HCT116 (cell line): ENCODE measurements at regions not wholly inside any gene's neighbourhood (a gene's known extent, or its start where the extent isn't known, plus 50 kb on each side); places are given as distances from the start of the nearest gene placed in this dataset.

ENCODE experiments used
- ATAC-seq: fragments of 200-7000 bp; cut with Tn5 transposase; 2 replicates; pipeline ENCODE4 v1.9.1; 2020; ENCODE audit warnings: mild to moderate bottlenecking, moderate library complexity
- BruUV-seq: library from RNA; stranded (reverse); fragments of 400-500 nt; replicated peaks from 2 replicates; lab custom pipeline; 2021; lab: Mats Ljungman, UMichigan
- CTCF ChIA-PET: fragments of 300-600 bp; sonication (Branson Sonifier 250); formaldehyde crosslinking; loops from one replicate; lab custom pipeline; 2021; ENCODE audit warnings: antibody characterized with exemption; lab: Charles Lee
- POLR2A ChIA-PET: fragments of 300-600, 350-600 bp; sonication (Branson Sonifier 250); formaldehyde crosslinking; loops from one replicate; lab custom pipeline; 2021; ENCODE audit warnings: antibody characterized with exemption; lab: Charles Lee
- RAD21 ChIA-PET, 2 experiments: fragments of 300-600 bp; sonication (Branson Sonifier 250); formaldehyde crosslinking; loops; one replicate each; lab custom pipeline; 2023; ENCODE audit warnings: low total read pairs in 2 of 2; ENCODE audit not compliant: uncharacterized antibody in 2 of 2, unreplicated experiment in 2 of 2, low non-redundant PET in 1 of 2; lab: Charles Lee
- DNase-seq: peaks from one replicate; pipeline ENCODE4 v3.0.0-alpha.2; 2010; ENCODE audit warnings: low read depth, low spot score
- H2AFZ ChIP-seq: fragments of 200-600 bp; shearing (Covaris generic), sonication (generic); 2 replicates; pipeline ENCODE4 v1.6.1; 2017; ENCODE audit warnings: low read depth, mixed run types, mixed read lengths, antibody characterized with exemption, low read length; ENCODE audit not compliant: poor library complexity, severe bottlenecking
- H3K27ac ChIP-seq: 2 replicates; pipeline ENCODE4 v1.5.1; 2012; ENCODE audit warnings: low read depth, low read length
- H3K27me3 ChIP-seq: fragments of 200-600 bp; sonication (generic); 2 replicates; pipeline ENCODE4 v1.6.1; 2016; ENCODE audit warnings: mixed run types, low read length, mixed read lengths; ENCODE audit not compliant: insufficient read depth
- H3K36me3 ChIP-seq, 2 experiments: fragments of 200-500 bp in 1 of 2; fragments of 200-600 bp in 1 of 2; sonication (Bioruptor generic) in 1 of 2; sonication (generic) in 1 of 2; 2 replicates each; pipeline versions ENCODE4 v1.5.1 to v1.6.1; 2014 to 2016; ENCODE audit warnings: low read length in 2 of 2, inconsistent platforms in 1 of 2, mixed read lengths in 1 of 2, mixed run types in 1 of 2; ENCODE audit not compliant: insufficient read depth in 2 of 2, control insufficient read depth in 1 of 2
- H3K4me1 ChIP-seq, 2 experiments: fragments of 200-600 bp in 1 of 2; sonication (generic) in 1 of 2; 2 replicates each; pipeline versions ENCODE4 v1.5.1 to v1.6.1; 2012 to 2017; ENCODE audit warnings: low read length in 2 of 2, inconsistent platforms in 1 of 2, mild to moderate bottlenecking in 1 of 2, mixed read lengths in 1 of 2, mixed run types in 1 of 2, moderate library complexity in 1 of 2; ENCODE audit not compliant: insufficient read depth in 2 of 2, control insufficient read depth in 1 of 2
- H3K4me2 ChIP-seq: fragments of 200-600 bp; sonication (generic); 2 replicates; pipeline ENCODE4 v1.6.1; 2017; ENCODE audit warnings: mixed run types, low read length, mixed read lengths
- H3K4me3 ChIP-seq, 2 experiments: fragments of 200-600 bp in 1 of 2; sonication (generic) in 1 of 2; replicated peaks in 1 of 2; 2 replicates each; pipeline ENCODE4 v1.5.1; 2011 to 2016; ENCODE audit warnings: low read length in 2 of 2, control low read depth in 1 of 2, low read depth in 1 of 2, mild to moderate bottlenecking in 1 of 2, mixed read lengths in 1 of 2, mixed run types in 1 of 2
- H3K79me2 ChIP-seq: fragments of 200-600 bp; sonication (generic); 2 replicates; pipeline ENCODE4 v1.6.1; 2017; ENCODE audit warnings: mild to moderate bottlenecking, mixed run types, low read length, moderate library complexity, mixed read lengths; ENCODE audit not compliant: insufficient read depth
- H3K9ac ChIP-seq: fragments of 200-600 bp; sonication (generic); 2 replicates; pipeline ENCODE4 v1.6.1; 2016; ENCODE audit warnings: low read length, mixed read lengths
- H3K9me2 ChIP-seq: fragments of 200-600 bp; sonication (generic), shearing (Covaris generic); 2 replicates; pipeline ENCODE4 v1.6.1; 2017; ENCODE audit warnings: mixed run types, mild to moderate bottlenecking, moderate library complexity; ENCODE audit not compliant: insufficient read depth
- H3K9me3 ChIP-seq, 2 experiments: fragments of 200-500 bp in 1 of 2; fragments of 200-600 bp in 1 of 2; sonication (Bioruptor generic) in 1 of 2; sonication (generic) in 1 of 2; 2 replicates each; pipeline ENCODE4 v1.6.1; 2014 to 2017; ENCODE audit warnings: low read length in 2 of 2, mixed read lengths in 2 of 2, inconsistent platforms in 1 of 2, low read depth in 1 of 2, mild to moderate bottlenecking in 1 of 2, mixed run types in 1 of 2, moderate library complexity in 1 of 2; ENCODE audit not compliant: control insufficient read depth in 1 of 2, insufficient read depth in 1 of 2
- H4K20me1 ChIP-seq: fragments of 200-600 bp; sonication (generic), shearing (Covaris generic); 2 replicates; pipeline ENCODE4 v1.6.1; 2017; ENCODE audit warnings: mixed run types, mild to moderate bottlenecking, moderate library complexity; ENCODE audit not compliant: insufficient read depth
- EGR1 ChIP-seq: IDR thresholded peaks from 2 replicates; pipeline ENCODE4 v1.6.1; 2012; ENCODE audit warnings: low read depth
- EZH2 ChIP-seq: fragments of 200-600 bp; sonication (generic); IDR thresholded peaks from 2 replicates; pipeline ENCODE4 v1.6.1; 2017; ENCODE audit warnings: antibody characterized with exemption, mixed run types
- FOSL1 ChIP-seq: IDR thresholded peaks from 2 replicates; pipeline ENCODE4 v1.6.1; 2012; ENCODE audit warnings: low read depth
- JUND ChIP-seq: IDR thresholded peaks from 2 replicates; pipeline ENCODE4 v1.6.1; 2012
- POLR2A ChIP-seq: IDR thresholded peaks from 2 replicates; pipeline ENCODE4 v1.7.0; 2011; ENCODE audit warnings: borderline replicate concordance; ENCODE audit not compliant: insufficient read depth, insufficient read length; ENCODE audit errors: extremely low read depth
- RAD21 ChIP-seq: IDR thresholded peaks from 2 replicates; pipeline ENCODE4 v1.6.1; 2012; ENCODE audit warnings: low read depth, mild to moderate bottlenecking
- TCF7L2 ChIP-seq: IDR thresholded peaks from 2 replicates; pipeline ENCODE4 v1.7.0; 2011; ENCODE audit warnings: borderline replicate concordance, inconsistent platforms; ENCODE audit not compliant: insufficient read depth, insufficient read length; ENCODE audit errors: extremely low read depth
- ZFX ChIP-seq: fragments of 450-650 bp; IDR thresholded peaks from 2 replicates; pipeline ENCODE4 v1.6.1; 2017
- intact Hi-C: fragments of 100-400 bp; cut with micrococcal nuclease; formaldehyde crosslinking; loops from 2 replicates; pipeline ENCODE4 v1.10.0; 2022
- TF ChIP-seq, protein P1 (sequence below): IDR thresholded peaks from 2 replicates; pipeline ENCODE4 v1.6.1; 2011; ENCODE audit warnings: mild to moderate bottlenecking, low read length, moderate library complexity; ENCODE audit not compliant: insufficient replicate concordance; ENCODE audit errors: extremely low read depth

DNA sequence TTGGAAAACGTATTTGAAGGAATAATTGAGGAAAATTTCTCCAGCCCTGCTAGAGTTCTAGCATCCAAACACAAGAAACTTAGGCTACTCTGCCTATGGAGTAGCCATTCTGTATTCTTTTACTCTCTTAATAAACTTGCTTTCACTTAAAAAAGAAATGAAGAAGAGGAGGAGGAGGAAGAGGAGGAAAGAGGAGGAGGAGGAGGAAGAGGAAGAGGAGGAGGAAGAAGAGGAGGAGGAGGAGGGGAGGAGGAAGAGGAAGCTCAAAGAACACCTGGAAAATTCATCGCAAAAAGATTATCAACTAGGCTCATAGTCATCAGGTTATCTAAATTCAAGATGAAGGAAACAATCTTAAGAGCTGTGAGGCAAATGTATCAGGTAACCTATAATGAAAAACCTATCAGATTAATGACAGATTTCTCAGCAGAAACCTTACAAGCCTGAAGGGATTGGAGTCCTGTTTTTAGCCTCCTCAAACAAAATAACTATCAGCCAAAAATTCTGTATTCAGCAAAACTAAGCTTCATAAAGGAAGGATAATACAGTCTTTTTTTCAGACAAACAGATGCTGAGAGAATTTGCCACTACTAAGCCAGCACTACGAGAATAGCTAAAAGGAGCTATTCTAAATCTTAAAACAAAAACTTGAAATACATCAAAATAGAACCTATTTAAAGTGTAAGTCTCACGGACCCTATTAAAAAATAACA is 56.2 kb upstream of the DSC1 start (continued):
- TF ChIP-seq ZFX: no peak
- no peak for TF ChIP-seq EZH2
- no peak for TF ChIP-seq TCF7L2
- TF ChIP-seq JUND: no peak
- TF ChIP-seq RAD21: no peak

DNA sequence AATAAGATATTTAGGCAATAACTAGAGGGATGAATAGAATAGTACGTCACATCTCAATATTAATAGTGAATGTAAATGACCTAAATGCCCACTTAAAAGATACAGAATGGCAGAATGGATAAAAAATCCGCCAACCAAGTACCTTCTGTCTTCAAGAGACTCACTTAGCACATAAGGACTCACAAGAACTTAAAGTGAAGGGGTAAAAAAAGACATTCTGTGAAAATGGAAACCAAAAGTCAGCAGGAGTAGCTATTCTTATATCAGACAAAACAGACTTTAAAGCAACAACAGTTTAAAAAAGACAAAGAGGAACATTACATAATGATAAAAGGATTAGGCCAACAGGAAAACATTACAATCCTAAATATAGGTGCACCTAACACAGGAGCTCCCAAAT is 56.7 kb upstream of the DSC1 start:
- BruUV-seq: no TSS peak
- CTCF ChIA-PET: no interaction called here
- ATAC-seq (no peak), DNase-seq (no peak)
- no peaks in the 10 kb centered on the region for H3K27me3 ChIP-seq
- no peaks in the 10 kb centered on the region for H3K9me2 ChIP-seq
- TF ChIP-seq EGR1: no peak
- TF ChIP-seq, protein P1, sequence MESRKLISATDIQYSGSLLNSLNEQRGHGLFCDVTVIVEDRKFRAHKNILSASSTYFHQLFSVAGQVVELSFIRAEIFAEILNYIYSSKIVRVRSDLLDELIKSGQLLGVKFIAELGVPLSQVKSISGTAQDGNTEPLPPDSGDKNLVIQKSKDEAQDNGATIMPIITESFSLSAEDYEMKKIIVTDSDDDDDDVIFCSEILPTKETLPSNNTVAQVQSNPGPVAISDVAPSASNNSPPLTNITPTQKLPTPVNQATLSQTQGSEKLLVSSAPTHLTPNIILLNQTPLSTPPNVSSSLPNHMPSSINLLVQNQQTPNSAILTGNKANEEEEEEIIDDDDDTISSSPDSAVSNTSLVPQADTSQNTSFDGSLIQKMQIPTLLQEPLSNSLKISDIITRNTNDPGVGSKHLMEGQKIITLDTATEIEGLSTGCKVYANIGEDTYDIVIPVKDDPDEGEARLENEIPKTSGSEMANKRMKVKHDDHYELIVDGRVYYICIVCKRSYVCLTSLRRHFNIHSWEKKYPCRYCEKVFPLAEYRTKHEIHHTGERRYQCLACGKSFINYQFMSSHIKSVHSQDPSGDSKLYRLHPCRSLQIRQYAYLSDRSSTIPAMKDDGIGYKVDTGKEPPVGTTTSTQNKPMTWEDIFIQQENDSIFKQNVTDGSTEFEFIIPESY: no peak
- TF ChIP-seq POLR2A: no peak
- TF ChIP-seq FOSL1: no peak
- no peak for TF ChIP-seq JUND
- H3K36me3 ChIP-seq: no peaks in the 10 kb centered on the region
- H3K9ac ChIP-seq: no peak overlapping the region
- no peak overlapping the region for H2AFZ ChIP-seq
- POLR2A ChIA-PET: no interaction called here
- RAD21 ChIA-PET: no interaction called here
- H3K4me1 ChIP-seq: no peaks in the 10 kb centered on the region
- H3K27ac ChIP-seq: no peak overlapping the region
- H3K9me3 ChIP-seq: no peaks in the 10 kb centered on the region
- intact Hi-C loops: loop anchor here (5.0 kb wide), 1 partner anchor 48 kb away; no protein-coding TSS in a partner anchor
- no peak overlapping the region for H3K4me2 ChIP-seq
- H4K20me1 ChIP-seq: no peaks in the 10 kb centered on the region
- H3K4me3 ChIP-seq: no peak overlapping the region
- H3K79me2 ChIP-seq: no peaks in the 10 kb centered on the region
